Fibroblast of peridontal ligament (primary cell): ENCODE measurements at regions not wholly inside any gene's neighbourhood (a gene's known extent, or its start where the extent isn't known, plus 50 kb on each side); places are given as distances from the start of the nearest gene placed in this dataset.
"Not testable (repeated sequence)": the region's sequence is repeated elsewhere in the genome, so short reads cannot be mapped to it uniquely, and the experiment has no call there.

ENCODE experiments used
- DNase-seq: peaks from one replicate; pipeline ENCODE4 v3.0.0-alpha.2; 2010; ENCODE audit errors: extremely low read depth

DNA sequence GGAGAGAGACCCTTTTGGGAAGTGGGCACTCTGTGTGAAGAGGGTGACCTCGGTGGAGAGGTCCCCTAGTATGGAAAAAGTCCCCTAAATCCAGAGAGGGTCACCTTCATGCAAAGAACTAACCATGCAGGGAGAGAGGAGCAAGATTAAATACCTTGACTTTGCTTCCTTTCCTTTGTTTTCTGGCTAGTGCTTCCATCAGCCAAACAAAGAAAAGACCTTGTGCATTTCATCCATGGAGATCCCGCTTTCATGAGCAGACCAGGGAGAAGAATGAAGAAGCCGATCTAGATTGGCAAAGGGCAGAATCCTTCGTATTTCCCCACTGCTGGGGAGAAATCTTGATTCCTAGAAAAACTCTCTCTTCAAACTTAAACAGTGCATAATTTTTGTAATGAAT, 813.3 kb upstream of the CDH6 start:
- DNase-seq = no peak

DNA sequence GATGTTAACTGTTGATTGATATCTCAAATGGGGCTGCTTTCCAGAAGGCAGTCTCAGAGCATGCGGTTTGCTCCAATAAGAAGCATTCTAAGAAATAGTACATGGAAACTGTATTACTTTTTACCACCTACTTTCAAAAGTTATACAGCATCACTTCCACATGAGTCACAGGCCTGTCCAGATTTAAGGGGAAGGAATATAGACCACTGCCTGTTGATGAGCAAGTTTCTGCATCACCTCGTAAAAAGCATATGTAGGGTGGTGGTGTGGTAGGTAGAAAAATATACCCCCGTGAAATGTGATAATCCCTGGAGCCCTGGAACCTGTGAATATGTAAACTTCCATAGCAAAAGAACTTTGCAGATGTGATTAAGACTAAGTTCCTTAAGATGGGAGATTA, 816.6 kb upstream of the CDH6 start:
- DNase-seq = no peak

DNA sequence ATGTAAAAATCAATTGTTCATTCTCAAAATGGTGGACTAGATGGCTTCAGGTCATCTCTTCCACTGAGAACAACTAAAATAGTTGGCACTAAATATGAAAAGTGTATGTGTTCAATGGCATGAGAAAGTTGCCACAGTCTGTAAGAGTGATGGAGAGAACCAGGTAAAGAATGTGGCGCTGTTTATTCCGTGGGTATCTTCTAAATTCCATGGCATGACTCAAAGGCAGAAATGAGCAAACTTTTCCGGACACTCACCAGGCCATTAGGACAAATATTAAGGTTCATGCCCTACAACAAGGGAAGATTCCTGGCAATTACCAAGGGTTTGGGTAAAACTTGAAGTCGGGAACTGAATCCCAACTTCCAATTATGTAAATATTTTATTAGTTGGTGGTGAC, 825.4 kb upstream of the CDH6 start:
- no peak for DNase-seq

DNA sequence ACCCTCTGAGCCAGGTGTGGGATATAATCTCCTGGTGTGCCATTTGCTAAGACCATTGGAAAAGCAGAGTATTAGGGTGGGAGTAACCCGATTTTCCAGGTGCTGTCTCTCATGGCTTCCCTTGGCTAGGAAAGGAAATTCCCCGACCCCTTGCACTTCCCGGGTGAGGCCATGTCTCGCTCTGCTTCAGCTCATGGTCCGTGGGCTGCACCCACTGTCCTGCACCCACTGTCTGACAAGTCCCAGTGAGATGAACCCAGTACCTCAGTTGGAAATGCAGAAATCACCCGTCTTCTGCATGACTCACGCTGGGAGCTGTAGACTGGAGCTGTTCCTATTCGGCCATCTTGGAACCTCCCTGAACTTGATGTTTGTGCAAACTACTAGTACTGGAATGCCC, 828.5 kb upstream of the CDH6 start:
- not testable (repeated sequence) for DNase-seq

DNA sequence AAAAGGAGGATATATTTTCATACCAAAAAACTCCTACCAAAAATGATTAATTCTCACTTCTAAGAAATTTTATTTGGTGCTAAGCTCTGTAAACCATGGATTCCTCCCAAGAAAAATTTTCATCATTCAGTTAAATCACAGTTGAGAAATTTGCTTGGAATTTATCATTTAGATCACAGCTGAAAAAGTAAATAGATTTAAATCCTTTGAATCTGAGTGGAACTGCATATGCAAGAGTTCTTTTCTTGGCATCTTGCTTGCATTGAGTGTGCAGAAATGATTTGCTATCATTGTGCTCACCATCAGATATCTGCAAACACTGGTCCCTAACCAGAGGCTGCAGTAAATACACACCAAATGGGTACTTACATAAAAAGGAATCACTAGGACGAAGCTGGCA, 836.1 kb upstream of the CDH6 start:
- DNase-seq = no peak

DNA sequence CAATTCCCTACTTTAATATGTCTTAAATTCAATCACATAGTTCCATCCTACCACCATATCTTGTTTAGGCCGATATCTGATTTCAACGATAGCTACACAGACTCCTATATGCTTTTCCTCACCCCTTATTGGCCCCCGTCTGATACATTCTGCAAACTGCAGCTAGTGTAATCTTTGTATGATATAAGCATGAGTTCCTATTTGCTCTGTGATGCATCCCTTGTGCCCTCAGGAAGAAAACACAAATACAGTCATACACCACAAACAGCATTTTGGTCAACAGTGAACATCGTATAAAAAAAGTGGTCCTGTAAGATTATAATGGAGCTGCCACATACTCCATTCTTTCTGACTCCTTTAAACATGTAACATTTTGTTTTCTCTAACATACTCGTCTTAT, 837.8 kb upstream of the CDH6 start:
- DNase-seq = no peak

DNA sequence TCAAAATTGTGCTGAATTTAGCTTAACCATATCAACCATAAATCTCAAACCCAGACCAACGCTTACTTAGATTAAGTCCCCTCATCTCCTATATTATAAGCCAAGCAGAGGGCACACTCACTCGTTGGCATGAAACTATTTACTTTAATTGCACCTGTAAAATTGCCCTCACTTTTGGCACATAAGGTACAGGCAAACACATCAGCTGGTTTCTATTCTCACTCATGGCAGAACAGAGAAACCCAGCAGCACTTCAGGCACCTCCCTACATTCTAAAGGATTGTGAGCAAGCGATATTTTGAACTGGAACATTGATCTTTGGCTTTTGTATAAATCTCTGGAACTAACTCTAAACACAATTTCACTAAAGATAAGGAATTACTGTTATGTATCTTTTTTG, 845.6 kb upstream of the CDH6 start:
- no peak for DNase-seq

DNA sequence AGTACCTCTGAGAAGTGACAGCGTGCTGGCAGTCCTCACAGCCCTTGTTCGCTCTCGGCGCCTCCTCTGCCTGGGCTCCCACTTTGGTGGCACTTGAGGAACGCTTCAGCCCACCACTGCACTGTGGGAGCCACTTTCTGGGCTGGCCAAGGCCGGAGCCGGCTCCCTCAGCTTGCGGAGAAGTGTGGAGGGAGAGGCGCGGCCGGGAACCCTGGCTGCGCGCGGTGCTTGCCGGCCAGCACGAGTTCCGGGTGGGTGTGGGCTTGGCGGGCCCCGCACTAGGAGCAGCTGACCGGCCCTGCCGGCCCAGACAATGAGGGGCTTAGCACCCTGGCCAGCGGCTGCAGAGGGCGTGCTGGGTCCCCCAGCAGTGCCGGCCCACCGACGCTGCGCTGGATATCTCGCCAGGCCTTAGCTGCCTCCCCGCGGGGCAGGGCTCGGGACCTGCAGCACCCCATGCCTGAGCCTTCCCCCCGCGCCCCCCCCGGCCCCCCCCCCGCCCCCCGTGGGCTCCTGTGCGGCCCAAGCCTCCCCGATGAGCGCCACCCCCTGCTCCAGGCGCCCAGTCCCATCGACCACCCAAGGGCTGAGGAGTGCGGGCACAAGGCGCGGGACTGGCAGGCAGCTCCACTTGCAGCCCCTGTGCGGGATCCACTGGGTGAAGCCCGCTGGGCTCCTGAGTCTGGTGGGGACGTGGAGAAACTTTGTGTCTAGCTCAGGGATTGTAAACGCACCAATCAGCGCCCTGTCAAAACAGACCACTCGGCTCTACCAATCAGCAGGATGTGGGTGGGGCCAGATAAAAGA, 847.7 kb upstream of the CDH6 start:
- DNase-seq = not testable (repeated sequence)

DNA sequence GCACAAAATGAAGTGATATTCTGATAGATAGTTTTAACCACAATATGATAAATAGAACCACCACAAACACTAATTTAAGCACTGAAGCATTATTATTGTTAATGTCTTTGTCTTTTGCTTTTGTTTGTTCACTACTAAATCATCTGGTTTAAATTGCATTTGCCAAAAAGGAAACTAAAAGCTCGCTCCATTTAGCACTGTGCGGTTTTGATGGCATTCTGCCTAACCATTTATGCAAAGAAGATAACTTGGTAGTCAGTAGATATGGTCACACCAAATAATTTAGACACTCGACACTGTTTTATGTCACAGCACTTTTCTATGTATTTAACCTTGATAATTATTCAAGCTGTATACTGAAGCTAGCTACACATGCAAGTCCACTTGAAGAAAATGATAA, 849.8 kb upstream of the CDH6 start:
- DNase-seq = no peak

DNA sequence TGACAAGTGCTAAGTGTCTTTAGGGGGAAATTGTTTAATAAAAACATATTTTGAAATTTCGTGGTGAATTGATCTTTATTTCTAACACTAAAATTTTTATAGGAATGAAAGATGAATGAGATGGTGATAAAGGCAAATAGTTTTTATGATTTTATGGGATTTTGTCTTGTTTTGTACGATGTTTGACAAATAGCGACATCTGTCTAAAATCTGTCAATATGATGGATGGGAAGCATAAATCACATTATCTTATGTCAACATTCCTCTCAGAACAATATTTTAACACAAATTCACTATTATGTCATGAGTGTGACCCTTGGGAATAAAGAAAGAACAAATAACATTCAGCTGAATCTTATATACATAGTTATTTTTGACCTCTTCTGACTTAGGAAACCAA, 852.0 kb upstream of the CDH6 start:
- DNase-seq = no peak

DNA sequence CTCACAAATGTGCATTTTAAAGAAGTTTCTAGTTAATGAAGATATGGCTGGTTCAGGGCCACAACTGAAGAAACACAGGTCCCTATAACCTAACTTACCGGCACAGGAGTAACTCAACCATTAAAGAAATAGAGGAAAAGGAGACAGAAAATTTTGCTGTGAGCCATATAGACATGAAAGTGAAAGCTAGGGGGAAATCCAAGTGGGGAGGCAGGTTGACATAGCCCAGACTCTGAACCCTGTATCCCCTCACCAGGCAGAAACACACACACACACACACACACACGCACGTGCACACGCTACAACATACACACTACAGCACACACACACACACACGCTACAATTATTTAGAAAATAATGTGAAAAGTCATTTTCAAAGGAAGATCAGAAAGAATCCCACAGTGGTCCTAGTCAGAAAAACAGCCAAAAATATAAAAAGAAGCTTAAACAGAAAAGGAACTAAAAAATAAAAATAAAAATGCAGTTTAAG, 856.4 kb upstream of the CDH6 start:
- no peak for DNase-seq

DNA sequence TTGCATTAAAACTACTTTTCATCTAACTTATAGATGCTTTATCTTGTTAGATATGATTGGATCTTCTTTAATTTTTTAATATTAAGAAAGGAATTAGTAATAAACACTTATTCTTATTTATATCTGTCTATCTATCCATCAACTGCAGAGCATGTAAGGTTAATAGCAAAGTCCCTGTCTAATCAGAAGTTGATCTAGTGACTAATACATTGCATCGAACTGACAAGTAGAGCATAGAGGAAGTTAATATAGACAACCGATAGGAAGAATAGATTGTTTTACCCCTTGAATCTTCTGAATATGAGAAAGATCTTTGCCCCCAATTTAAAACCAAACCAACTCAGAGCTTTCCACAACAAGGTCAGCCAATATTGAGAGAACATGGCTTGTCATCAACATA, 862.0 kb upstream of the CDH6 start:
- DNase-seq = no peak

DNA sequence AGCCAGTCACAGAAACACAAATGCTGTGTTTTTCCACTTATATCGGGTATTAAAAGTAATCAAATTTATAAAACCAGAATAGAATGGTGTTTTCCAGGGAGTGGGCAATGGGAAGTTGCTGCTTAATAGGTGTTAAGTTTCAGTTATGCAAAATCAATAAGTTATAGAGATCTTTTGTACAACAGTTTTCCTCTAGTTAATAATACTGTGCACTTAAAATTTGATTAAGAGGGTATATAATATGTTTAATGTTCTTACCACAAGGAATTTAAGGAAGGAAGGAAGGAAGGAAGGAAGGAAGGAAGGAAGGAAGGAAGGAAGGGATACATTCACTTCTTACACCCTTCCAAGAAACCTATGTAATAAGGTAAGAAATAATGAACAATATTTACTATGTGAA, 867.7 kb upstream of the CDH6 start:
- no peak for DNase-seq

DNA sequence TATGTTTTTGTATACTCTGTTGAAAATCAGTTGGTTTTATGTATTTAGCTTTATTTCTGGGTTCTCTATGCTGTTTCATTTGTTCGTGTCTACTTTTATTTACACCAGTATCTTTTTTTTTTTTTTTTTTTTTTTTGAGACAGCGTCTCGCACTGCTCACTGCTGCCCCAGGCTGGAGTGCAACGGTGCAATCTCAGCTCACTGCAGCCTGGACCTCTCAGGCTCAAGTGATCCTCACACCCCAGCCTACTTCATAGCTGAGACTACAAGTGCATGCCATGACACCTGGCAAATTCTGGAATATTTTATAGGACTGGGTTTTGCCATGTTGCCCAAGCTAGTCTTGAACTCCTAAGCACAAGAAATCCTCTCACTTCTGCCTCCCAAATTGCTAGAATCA, 869.4 kb upstream of the CDH6 start:
- no peak for DNase-seq

DNA sequence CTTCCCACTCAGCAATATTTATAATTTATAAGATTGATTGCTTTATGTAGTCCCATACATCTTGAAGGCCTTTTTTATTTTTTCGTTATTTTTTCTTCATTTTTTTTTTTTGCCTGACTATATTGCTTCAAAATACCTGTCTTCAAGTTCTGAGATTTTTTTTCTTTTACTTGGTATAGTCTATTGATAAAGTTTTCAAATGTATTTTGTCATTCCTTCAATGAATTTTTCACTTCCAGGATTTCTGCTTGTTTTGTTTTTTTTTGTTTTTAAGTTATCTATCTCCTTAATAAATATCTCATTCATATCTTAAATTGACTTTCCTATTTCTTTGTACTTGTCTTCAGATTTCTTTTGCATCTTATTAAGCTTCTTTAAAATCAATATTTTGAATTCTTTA, 905.6 kb upstream of the CDH6 start:
- DNase-seq = no peak

DNA sequence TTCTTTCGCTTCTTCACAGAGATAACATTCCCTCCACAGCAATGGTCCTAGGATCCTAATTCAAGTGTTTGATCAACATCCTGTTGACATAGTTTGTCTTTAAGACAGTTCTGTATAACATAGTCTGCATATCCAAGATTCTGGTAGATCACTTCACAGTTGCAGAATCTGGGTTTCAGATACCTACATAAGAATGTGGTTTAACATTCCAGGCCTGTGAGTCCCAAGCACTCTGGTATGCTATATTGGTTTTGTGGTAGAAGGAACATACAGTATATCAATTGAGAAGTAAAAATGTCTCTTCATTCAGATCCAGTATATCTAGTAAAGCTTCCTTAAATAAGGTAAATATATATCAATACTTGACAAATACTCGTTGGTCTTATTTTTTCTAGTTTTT, 914.2 kb upstream of the CDH6 start:
- no peak for DNase-seq

DNA sequence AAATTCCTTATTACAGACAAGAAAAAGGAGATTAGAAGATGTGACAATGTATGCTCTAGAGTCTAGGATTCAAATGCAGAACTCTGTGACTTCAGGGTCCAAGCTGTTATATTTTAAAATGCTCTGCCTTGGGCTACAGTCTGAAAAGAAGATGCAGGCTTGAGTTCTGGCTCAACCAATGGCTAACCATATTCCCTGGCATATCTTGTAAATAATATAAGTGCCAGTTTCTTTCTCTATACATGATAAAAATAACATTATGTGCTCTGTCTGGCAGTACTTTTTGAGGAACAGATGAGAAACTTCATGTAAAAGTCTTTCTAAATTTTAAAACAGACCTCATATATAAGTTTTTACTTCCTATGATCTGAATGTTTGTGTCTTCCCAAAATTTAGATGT, 926.5 kb upstream of the CDH6 start:
- no peak for DNase-seq

DNA sequence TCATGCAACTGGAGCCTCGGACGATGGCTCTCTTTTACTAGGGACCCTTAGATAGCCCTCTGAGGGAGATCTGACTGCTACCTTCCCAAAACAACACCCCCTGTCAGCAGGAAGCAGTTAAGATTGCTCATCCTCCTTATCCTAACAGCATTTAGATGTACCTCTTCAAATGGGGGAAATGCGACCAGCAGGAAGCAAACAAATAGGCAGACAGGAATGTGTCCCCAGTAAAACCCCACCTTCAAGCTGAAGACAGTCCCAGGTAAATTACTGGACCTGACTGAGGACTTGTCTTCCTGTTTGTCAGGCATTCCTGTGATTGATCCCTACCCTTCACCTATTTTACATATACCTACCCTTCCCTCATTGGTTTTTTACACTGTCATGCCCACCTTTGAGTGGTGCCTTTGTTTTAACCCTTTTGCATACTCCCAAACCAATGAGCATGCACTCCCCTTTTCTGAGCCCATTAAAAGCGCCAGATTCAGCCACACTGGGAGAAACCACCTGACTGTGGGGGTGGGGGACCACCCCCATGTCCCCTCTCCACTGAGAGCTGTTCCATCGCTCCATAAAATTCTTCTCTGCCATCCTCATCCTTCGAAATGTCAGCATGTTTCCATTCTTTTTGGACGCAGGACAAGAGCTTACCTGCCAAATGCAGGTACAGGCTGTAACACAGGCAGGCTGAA, 954.0 kb upstream of the CDH6 start:
- DNase-seq = no peak

DNA sequence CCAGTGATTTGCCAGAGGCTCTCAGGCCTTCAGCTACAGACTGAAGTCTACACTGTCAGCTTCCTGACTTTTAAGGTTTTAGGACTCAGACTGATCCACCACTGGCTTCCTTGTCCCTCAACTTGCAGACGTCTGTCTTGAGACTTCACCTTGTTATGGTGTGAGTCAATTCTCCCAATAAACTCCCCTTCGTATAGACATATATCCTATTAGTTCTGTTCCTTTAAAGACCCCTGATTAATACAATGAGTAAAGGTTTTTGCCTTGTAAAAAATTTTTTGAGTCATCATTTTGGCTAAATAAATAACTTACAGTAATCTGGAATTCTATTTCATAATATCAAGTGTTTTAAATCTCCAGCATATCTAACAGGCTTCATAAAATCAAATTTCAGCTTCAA, 956.3 kb upstream of the CDH6 start:
- DNase-seq = no peak

DNA sequence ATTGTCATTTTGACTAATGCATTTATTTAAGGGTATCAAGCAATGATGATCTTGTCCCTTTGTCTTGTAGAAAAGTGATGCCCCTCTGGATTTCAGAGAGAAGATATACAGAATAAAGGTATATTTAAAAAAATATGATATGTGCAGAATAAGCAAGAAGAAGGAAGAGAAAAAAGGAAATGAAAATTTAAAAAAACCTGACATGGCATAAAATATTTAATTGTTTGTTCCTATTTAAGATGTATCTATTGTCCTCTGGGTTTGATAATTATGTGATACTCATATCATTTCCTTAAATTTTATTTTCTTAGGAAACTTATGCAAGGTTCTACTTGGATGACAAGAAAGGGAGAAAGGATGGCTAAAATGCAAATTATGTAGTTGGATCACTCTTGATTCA, 983.7 kb upstream of the CDH6 start:
- no peak for DNase-seq

DNA sequence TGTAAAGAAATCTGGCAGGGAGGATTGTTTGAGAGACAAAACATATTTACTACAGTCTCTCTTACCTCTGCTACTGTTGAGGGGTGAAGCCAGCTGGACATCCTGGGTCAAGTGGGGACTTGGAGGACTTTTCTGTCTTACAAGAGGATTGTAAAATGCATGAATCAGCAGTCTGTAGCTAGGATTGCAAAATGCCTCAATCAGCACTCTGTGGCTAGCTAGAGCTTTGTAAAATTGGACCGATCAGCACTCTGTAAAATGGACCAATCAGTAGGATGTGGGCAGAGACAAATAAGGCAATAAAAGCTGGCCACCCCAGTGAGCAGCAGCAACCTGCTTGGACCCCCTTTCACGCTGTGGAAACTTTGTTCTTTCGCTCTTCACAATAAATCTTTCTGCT, 995.8 kb upstream of the CDH6 start:
- DNase-seq = no peak

DNA sequence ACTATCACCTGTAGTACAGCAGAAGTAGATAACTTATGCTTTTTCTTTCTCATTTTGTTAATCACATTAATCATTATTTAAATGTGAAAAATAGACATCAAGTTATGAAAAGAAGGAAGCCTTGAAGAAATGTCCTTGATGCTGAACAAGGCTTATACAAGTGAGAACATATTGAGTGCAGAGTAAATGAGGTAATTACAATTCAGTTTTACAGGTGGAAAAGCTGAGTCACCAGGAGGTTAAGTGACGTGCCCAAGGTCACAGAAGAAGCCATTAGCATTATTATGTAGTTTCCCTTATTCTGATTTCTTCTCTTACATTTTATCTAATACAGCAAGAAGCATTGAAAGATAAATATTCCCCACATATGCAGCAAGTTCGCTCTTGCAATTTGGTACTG, 998.5 kb upstream of the CDH6 start:
- no peak for DNase-seq

DNA sequence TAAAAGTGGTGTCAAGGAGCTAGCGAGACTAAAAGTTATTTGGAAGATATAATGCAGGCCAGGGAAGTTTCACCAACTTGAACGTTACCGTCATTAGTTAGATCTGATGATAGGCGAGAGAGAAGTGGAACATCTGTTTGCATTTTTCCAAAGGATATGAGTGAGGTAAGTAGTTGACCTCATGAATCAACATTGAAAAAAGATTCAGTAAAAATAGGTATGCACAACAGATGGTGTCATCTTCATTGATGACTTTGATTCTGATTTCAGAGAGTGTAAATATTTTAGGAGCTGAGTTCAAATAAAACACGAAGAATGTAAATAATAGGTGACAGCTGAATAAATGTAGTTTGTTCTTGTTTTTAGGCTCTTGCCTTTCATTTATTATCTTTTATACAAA, 998.9 kb upstream of the CDH6 start:
- DNase-seq = no peak

DNA sequence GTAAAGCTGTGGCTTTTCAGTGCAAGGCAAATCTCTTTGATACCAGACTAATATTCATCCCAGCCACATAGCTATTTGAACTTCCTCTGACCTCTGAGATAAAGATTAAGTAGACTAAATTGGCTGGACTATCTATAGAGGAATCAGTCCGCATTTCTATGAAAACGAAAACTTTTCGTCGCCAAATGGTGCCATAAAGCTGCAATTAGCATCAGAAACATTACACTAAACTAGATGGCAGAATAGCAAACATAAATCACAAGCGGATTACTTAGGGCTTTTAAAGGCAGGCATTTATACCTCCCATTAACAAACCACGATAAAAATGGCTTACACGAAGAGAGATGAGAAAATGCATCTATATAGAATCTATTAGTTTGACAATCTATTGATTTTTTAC, 1009.7 kb upstream of the CDH6 start:
- DNase-seq = no peak
